NB4 (cell line): ENCODE measurements at regions not wholly inside any gene's neighbourhood (a gene's known extent, or its start where the extent isn't known, plus 50 kb on each side); places are given as distances from the start of the nearest gene placed in this dataset.

Source experiments
- MYC ChIP-seq: IDR thresholded peaks from 2 replicates; pipeline ENCODE4 v1.6.1; 2011; ENCODE audit warnings: low read depth, low read length
- POLR2A ChIP-seq: IDR thresholded peaks from 2 replicates; pipeline ENCODE4 v1.6.1; 2011; ENCODE audit warnings: mild to moderate bottlenecking; ENCODE audit not compliant: insufficient read length; ENCODE audit errors: extremely low read depth
- TF ChIP-seq, protein P1 (sequence below): IDR thresholded peaks from 2 replicates; pipeline ENCODE4 v1.6.1; 2011; ENCODE audit warnings: low read depth, low read length
- TF ChIP-seq, protein P2 (sequence below): IDR thresholded peaks from one replicate; pipeline ENCODE4 v1.5.1; 2012; ENCODE audit warnings: low read depth, low read length

DNA sequence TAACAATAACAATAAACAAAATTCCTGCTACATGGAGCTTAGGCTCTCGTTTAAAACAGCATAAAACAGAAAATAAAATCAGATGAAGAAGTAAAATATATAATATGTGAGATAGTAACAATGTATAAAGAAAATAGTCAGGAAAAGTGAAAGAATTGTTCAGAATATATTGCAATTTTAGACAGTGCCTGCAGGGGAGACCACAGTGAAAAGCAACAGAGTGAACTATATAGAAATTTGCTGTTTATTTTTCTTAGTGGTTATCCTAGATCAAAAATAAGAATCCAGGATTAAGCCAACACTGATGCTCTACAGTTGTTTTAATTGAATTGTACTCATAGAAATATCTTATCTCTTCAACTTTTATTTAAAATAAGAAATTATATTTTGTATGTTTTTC is 1639.0 kb upstream of the B3GALT2 start:
- TF ChIP-seq, protein P1, sequence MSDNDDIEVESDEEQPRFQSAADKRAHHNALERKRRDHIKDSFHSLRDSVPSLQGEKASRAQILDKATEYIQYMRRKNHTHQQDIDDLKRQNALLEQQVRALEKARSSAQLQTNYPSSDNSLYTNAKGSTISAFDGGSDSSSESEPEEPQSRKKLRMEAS = no peak
- TF ChIP-seq, protein P2, sequence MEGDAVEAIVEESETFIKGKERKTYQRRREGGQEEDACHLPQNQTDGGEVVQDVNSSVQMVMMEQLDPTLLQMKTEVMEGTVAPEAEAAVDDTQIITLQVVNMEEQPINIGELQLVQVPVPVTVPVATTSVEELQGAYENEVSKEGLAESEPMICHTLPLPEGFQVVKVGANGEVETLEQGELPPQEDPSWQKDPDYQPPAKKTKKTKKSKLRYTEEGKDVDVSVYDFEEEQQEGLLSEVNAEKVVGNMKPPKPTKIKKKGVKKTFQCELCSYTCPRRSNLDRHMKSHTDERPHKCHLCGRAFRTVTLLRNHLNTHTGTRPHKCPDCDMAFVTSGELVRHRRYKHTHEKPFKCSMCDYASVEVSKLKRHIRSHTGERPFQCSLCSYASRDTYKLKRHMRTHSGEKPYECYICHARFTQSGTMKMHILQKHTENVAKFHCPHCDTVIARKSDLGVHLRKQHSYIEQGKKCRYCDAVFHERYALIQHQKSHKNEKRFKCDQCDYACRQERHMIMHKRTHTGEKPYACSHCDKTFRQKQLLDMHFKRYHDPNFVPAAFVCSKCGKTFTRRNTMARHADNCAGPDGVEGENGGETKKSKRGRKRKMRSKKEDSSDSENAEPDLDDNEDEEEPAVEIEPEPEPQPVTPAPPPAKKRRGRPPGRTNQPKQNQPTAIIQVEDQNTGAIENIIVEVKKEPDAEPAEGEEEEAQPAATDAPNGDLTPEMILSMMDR = no peak
- TF ChIP-seq POLR2A (no peak), MYC (no peak)
